Endothelial cell of umbilical vein (primary cell): ENCODE measurements at regions not wholly inside any gene's neighbourhood (a gene's known extent, or its start where the extent isn't known, plus 50 kb on each side); places are given as distances from the start of the nearest gene placed in this dataset.

Experiments
- BruUV-seq: library from RNA; stranded (reverse); fragments of 400-500 nt; replicated peaks from 2 replicates; lab custom pipeline; 2021; lab: Mats Ljungman, UMichigan
- CTCF ChIA-PET: fragments of 300-600, 350-600 bp; sonication (Branson Sonifier 250); formaldehyde crosslinking; loops from one replicate; lab custom pipeline; 2021; ENCODE audit warnings: antibody characterized with exemption, inconsistent platforms; lab: Charles Lee
- POLR2A ChIA-PET: fragments of 300-600, 350-600 bp; sonication (Branson Sonifier 250); formaldehyde crosslinking; loops from one replicate; lab custom pipeline; 2021; ENCODE audit warnings: antibody characterized with exemption, inconsistent platforms; lab: Charles Lee
- DNase-seq: peaks from one replicate; pipeline ENCODE4 v3.0.0-alpha.2; 2011; ENCODE audit warnings: low read depth, low spot score
- FAIRE-seq: peaks from 2 replicates; lab custom pipeline; 2011; peaks lifted over from hg19 to GRCh38; lab: Jason Lieb, UNC
- H2AFZ ChIP-seq: 2 replicates; pipeline ENCODE4 v1.6.0; 2012; ENCODE audit warnings: low read depth, low read length, control low read depth, inconsistent platforms
- H3K27ac ChIP-seq: 2 replicates; pipeline ENCODE4 v1.5.1; 2011; ENCODE audit warnings: low read depth, mild to moderate bottlenecking, control low read depth, low read length, moderate library complexity; ENCODE audit not compliant: insufficient read depth
- H3K27me3 ChIP-seq, 2 experiments: 2 replicates each; pipeline versions ENCODE4 v1.6.0 to v1.6.1; 2011; ENCODE audit warnings: low read length in 2 of 2, mixed read lengths in 1 of 2; ENCODE audit not compliant: control insufficient read depth in 2 of 2, insufficient read depth in 2 of 2
- H3K36me3 ChIP-seq, 2 experiments: 2 replicates in 1 of 2; 3 replicates in 1 of 2; pipeline ENCODE4 v1.5.1; 2011; ENCODE audit warnings: low read length in 2 of 2, mild to moderate bottlenecking in 1 of 2, moderate library complexity in 1 of 2; ENCODE audit not compliant: control insufficient read depth in 2 of 2, insufficient read depth in 2 of 2; ENCODE audit errors: extremely low read depth in 1 of 2
- H3K4me1 ChIP-seq: 3 replicates; pipeline ENCODE4 v1.5.1; 2011; ENCODE audit warnings: mild to moderate bottlenecking, low read length; ENCODE audit not compliant: control insufficient read depth, insufficient read depth; ENCODE audit errors: extremely low read depth
- H3K4me2 ChIP-seq: 2 replicates; pipeline ENCODE4 v1.6.1; 2011; ENCODE audit warnings: low read length, control low read depth, mixed read lengths; ENCODE audit not compliant: insufficient read depth
- H3K4me3 ChIP-seq, 3 experiments: fragments of 200-600 bp in 1 of 3; sonication (generic), shearing (Covaris generic) in 1 of 3; replicated peaks in 1 of 3; 2 replicates each; pipeline ENCODE4 v1.5.1; 2011 to 2016; ENCODE audit warnings: control low read depth in 3 of 3, low read length in 3 of 3, mild to moderate bottlenecking in 2 of 3, inconsistent platforms in 1 of 3, low read depth in 1 of 3, moderate library complexity in 1 of 3; ENCODE audit not compliant: insufficient read depth in 1 of 3
- H3K79me2 ChIP-seq: 2 replicates; pipeline ENCODE4 v1.6.0; 2012; ENCODE audit warnings: low read length, inconsistent platforms; ENCODE audit not compliant: control insufficient read depth, insufficient read depth
- H3K9ac ChIP-seq: replicated peaks from 2 replicates; pipeline ENCODE3; 2011; ENCODE audit warnings: low read length, control low read depth; ENCODE audit not compliant: insufficient read depth; ENCODE audit errors: extremely low read depth
- H3K9me1 ChIP-seq: replicated peaks from 3 replicates; pipeline ENCODE4 v1.6.0; 2011; ENCODE audit warnings: mild to moderate bottlenecking, low read length; ENCODE audit not compliant: control insufficient read depth, insufficient read depth; ENCODE audit errors: extremely low read depth
- H3K9me3 ChIP-seq: replicated peaks from 2 replicates; pipeline ENCODE4 v1.5.1; 2012; ENCODE audit warnings: low read length, inconsistent platforms; ENCODE audit not compliant: control insufficient read depth, insufficient read depth
- H4K20me1 ChIP-seq: replicated peaks from 2 replicates; pipeline ENCODE3; 2011; ENCODE audit warnings: mild to moderate bottlenecking, low read length; ENCODE audit not compliant: control insufficient read depth, insufficient read depth; ENCODE audit errors: extremely low read depth
- EZH2 ChIP-seq: IDR thresholded peaks from 2 replicates; pipeline ENCODE4 v1.6.1; 2012; ENCODE audit warnings: borderline replicate concordance, low read depth, mild to moderate bottlenecking, moderate library complexity, low read length, inconsistent platforms; ENCODE audit not compliant: severe bottlenecking
- FOS ChIP-seq: IDR thresholded peaks from 2 replicates; pipeline ENCODE4 v1.6.1; 2011; ENCODE audit warnings: mild to moderate bottlenecking, low read length, moderate library complexity, borderline replicate concordance; ENCODE audit not compliant: insufficient read depth
- GATA2 ChIP-seq: IDR thresholded peaks from 2 replicates; pipeline ENCODE4 v1.7.0; 2011; ENCODE audit warnings: low read depth, mild to moderate bottlenecking, moderate library complexity, mixed read lengths, low read length; ENCODE audit not compliant: insufficient read length, insufficient read depth
- JUN ChIP-seq: IDR thresholded peaks from 2 replicates; pipeline ENCODE4 v1.6.1; 2011; ENCODE audit warnings: borderline replicate concordance, low read depth; ENCODE audit not compliant: insufficient read length, insufficient read depth
- MYC ChIP-seq: IDR thresholded peaks from one replicate; pipeline ENCODE4 v1.6.1; 2011; ENCODE audit warnings: mild to moderate bottlenecking, low read depth, low read length
- POLR2A ChIP-seq: IDR thresholded peaks from 2 replicates; pipeline ENCODE4 v1.6.1; 2012; ENCODE audit warnings: low read depth, mild to moderate bottlenecking, control low read depth, low read length
- POLR2AphosphoS5 ChIP-seq: IDR thresholded peaks from 2 replicates; pipeline ENCODE4 v1.6.1; 2012; ENCODE audit warnings: low read depth, mild to moderate bottlenecking, control low read depth, low read length, moderate library complexity; ENCODE audit not compliant: insufficient read depth
- dilution Hi-C: fragments of 300-500 bp; cut with MboI; formaldehyde crosslinking; loops from one replicate; pipeline ENCODE4 v1.15.0; 2019; ENCODE audit warnings: low sequenced_read_pairs; ENCODE audit not compliant: extremely low pct_ligation_motif_present
- intact Hi-C: fragments of 100-400 bp; cut with micrococcal nuclease; formaldehyde crosslinking; loops from one replicate; pipeline ENCODE4 v1.10.0; 2022
- TF ChIP-seq, protein P1 (sequence below): IDR thresholded peaks from 2 replicates; pipeline ENCODE4 v1.6.1; 2011; ENCODE audit not compliant: insufficient read depth, insufficient read length
- TF ChIP-seq, protein P2 (sequence below), 2 donors: IDR thresholded peaks; 1 replicate in 1 of 2; 2 replicates in 1 of 2; pipeline ENCODE4 v1.5.1; 2011; ENCODE audit warnings: low read length in 2 of 2, mild to moderate bottlenecking in 2 of 2, moderate library complexity in 2 of 2, control low read depth in 1 of 2, inconsistent platforms in 1 of 2, low read depth in 1 of 2; ENCODE audit not compliant: insufficient read depth in 1 of 2; ENCODE audit errors: extremely low read depth in 1 of 2

DNA sequence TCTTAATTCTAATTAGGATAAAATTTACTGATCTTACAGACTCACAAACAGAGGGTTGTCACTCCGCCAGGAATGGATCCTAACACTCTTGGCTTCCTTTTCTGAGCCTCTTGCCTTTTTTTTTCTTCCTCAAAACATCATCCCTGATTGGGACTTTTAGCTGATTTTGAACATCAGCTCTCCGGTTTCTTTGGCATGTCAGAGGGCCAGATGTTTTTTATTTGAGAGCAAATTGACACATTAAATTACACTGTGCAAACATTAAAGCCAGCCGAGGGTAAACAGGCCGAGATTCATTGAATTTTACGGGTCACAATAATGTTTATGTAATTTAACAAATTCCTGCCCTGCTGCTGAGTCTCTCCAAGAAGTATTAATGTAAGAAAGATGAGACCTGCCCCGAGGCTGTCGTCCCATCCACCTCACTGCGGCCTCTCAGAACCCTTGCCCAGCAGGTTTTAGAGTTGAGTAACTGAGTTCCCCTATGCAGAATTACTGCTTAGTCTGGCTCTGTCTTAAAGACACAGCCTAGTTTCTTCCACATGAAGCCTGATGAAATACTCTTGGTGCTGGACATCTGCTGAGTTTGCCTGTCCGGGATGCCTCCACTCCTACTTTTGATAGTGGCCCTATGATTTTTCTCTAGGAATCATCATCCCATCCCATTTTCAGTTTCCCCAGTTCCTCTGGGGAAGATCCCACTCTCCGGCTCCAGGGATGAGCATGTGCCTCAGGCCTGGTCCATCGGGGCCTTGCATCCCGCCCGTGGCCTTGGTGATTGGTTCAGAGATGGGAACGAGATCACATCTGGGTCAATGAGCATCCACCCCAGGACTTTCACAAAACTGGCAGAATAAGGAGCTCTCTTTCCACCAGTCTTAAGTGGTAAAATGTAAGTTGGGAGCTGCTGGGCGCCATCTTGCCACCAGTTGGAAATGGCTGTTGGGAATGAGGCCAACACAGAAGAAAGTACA, 226.6 kb upstream of the TLE3 start:
- CTCF ChIA-PET, result interaction anchor here (1.3 kb wide), 1 partner anchor 9 kb away, joined by 5 read pairs; no protein-coding TSS in a partner anchor
- Histone ChIP-seq H3K9ac (no peak overlapping the region), H3K79me2 (no peaks in the 10 kb centered on the region), H3K4me1 (no peaks in the 10 kb centered on the region), H3K27me3 (peaks cover 0 to 2% of the 10 kb centered on the region in 2 experiments), H3K9me1 (no peaks in the 10 kb centered on the region), H2AFZ (no peak overlapping the region), H3K9me3 (no peaks in the 10 kb centered on the region), H3K27ac (no peak overlapping the region), H3K4me3 (no peak overlapping the region), H3K36me3 (no peaks in the 10 kb centered on the region), H3K4me2 (no peak overlapping the region), H4K20me1 (no peaks in the 10 kb centered on the region)
- no peak for DNase-seq
- dilution Hi-C loops (no loop called here), intact Hi-C loops (no loop called here)
- no peak for TF ChIP-seq POLR2AphosphoS5
- no peak for TF ChIP-seq JUN
- TF ChIP-seq GATA2, result no peak
- no peak for TF ChIP-seq EZH2
- TF ChIP-seq, protein P1, sequence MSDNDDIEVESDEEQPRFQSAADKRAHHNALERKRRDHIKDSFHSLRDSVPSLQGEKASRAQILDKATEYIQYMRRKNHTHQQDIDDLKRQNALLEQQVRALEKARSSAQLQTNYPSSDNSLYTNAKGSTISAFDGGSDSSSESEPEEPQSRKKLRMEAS, result no peak
- TF ChIP-seq, protein P2, sequence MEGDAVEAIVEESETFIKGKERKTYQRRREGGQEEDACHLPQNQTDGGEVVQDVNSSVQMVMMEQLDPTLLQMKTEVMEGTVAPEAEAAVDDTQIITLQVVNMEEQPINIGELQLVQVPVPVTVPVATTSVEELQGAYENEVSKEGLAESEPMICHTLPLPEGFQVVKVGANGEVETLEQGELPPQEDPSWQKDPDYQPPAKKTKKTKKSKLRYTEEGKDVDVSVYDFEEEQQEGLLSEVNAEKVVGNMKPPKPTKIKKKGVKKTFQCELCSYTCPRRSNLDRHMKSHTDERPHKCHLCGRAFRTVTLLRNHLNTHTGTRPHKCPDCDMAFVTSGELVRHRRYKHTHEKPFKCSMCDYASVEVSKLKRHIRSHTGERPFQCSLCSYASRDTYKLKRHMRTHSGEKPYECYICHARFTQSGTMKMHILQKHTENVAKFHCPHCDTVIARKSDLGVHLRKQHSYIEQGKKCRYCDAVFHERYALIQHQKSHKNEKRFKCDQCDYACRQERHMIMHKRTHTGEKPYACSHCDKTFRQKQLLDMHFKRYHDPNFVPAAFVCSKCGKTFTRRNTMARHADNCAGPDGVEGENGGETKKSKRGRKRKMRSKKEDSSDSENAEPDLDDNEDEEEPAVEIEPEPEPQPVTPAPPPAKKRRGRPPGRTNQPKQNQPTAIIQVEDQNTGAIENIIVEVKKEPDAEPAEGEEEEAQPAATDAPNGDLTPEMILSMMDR (IDR thresholded peaks at IDR 0.05; ENCODE audit: extremely low read depth in 1 of 2, insufficient read depth in 1 of 2, low read depth in 1 of 2, low read length in 2 of 2), result no peak
- TF ChIP-seq MYC, result no peak
- TF ChIP-seq POLR2A, result no peak
- no peak for TF ChIP-seq FOS
- POLR2A ChIA-PET, result no interaction called here
- no TSS peak for BruUV-seq
- no peak for FAIRE-seq
